ENCODE measurements at regions not wholly inside any gene's neighbourhood (a gene's known extent, or its start where the extent isn't known, plus 50 kb on each side); places are given as distances from the start of the nearest gene placed in this dataset.

GRCh38 chr17:72258711-72259110, 137.9 kb downstream of the SOX9 start:
- TF ChIP-seq EZH2phosphoT487 (IDR thresholded peaks at IDR 0.05; ENCODE audit: borderline replicate concordance) (no peak), CTCF (conservative IDR thresholded peaks at IDR 0.05; ENCODE audit: low read length) (no peak)

Data from Loucy (cell line).